K562 (cell line): ENCODE measurements at regions not wholly inside any gene's neighbourhood (a gene's known extent, or its start where the extent isn't known, plus 50 kb on each side); places are given as distances from the start of the nearest gene placed in this dataset.

ENCODE experiments used
- ATAC-seq: fragments of 200-7000 bp; cut with Tn5 transposase; 3 replicates; pipeline ENCODE4 v1.9.1; 2020; ENCODE audit warnings: moderate library complexity
- BruUV-seq: library from RNA; stranded (reverse); fragments of 400-500 nt; replicated peaks from 2 replicates; lab custom pipeline; 2021; lab: Mats Ljungman, UMichigan
- CTCF ChIA-PET: fragments of 300-600 bp; formaldehyde crosslinking; extraction: SDS; loops from one replicate; lab custom pipeline; 2021; ENCODE audit warnings: low intra/inter-chr PET ratio; lab: Yijun Ruan, JAX
- POLR2A ChIA-PET: fragments of 300-600, 350-650 bp; sonication (Branson Sonifier 250); formaldehyde crosslinking; extraction: SDS; loops from one replicate; lab custom pipeline; 2021; ENCODE audit warnings: antibody characterized with exemption, inconsistent platforms; lab: Yijun Ruan, JAX
- DNase-seq, 4 experiments: peaks; one replicate each; pipeline versions ENCODE4 v3.0.0 to v3.0.0-alpha.2; 2011 to 2018; ENCODE audit warnings: low spot score in 3 of 4, mixed read lengths in 3 of 4; ENCODE audit errors: extremely low read depth in 1 of 4
- FAIRE-seq: peaks from 2 replicates; lab custom pipeline; 2011; peaks lifted over from hg19 to GRCh38; lab: Jason Lieb, UNC
- H2AFZ ChIP-seq: 2 replicates; pipeline ENCODE4 v1.6.0; 2011; ENCODE audit warnings: low read depth, low read length, control low read depth, inconsistent platforms
- H3K27ac ChIP-seq: fragments of 200-600 bp; 3 replicates; pipeline ENCODE4 v1.8.0; 2011; ENCODE audit warnings: low read depth, mild to moderate bottlenecking, control low read depth, inconsistent platforms, low read length, moderate library complexity, mixed read lengths; ENCODE audit errors: extremely low read depth
- H3K27me3 ChIP-seq, 2 experiments: fragments of 300-600 bp in 1 of 2; 2 replicates in 1 of 2; 3 replicates in 1 of 2; pipeline versions ENCODE4 v1.6.0 to v1.8.0; 2011; ENCODE audit warnings: inconsistent platforms in 2 of 2, low read length in 2 of 2, mild to moderate bottlenecking in 1 of 2, mixed read lengths in 1 of 2, moderate library complexity in 1 of 2; ENCODE audit not compliant: control insufficient read depth in 2 of 2, insufficient read depth in 2 of 2
- H3K36me3 ChIP-seq: fragments of 300-600 bp; 3 replicates; pipeline ENCODE4 v1.8.0; 2011; ENCODE audit warnings: mild to moderate bottlenecking, low read length, inconsistent platforms; ENCODE audit not compliant: control insufficient read depth, insufficient read depth
- H3K4me1 ChIP-seq, 2 experiments: fragments of 200-600 bp in 1 of 2; replicated peaks in 1 of 2; 2 replicates in 1 of 2; 3 replicates in 1 of 2; pipeline versions ENCODE4 v1.5.1 to v1.8.0; 2011; ENCODE audit warnings: inconsistent platforms in 2 of 2, low read length in 2 of 2, mild to moderate bottlenecking in 1 of 2, mixed read lengths in 1 of 2, moderate library complexity in 1 of 2; ENCODE audit not compliant: control insufficient read depth in 2 of 2, insufficient read depth in 2 of 2
- H3K4me2 ChIP-seq: 2 replicates; pipeline ENCODE4 v1.6.1; 2011; ENCODE audit warnings: low read length, control low read depth, inconsistent platforms, mixed read lengths; ENCODE audit not compliant: insufficient read depth
- H3K4me3 ChIP-seq: fragments of 200-600 bp; sonication (generic), shearing (Covaris generic); 2 replicates; pipeline ENCODE4 v1.5.1; 2016; ENCODE audit warnings: control low read depth, inconsistent platforms
- H3K79me2 ChIP-seq: fragments of 200-600 bp; 3 replicates; pipeline ENCODE4 v1.8.0; 2011; ENCODE audit warnings: low read length, inconsistent platforms; ENCODE audit not compliant: control insufficient read depth, insufficient read depth
- H3K9ac ChIP-seq, 2 experiments: 2 replicates each; pipeline versions ENCODE4 v1.6.0 to v1.6.1; 2011; ENCODE audit warnings: low read depth in 2 of 2, low read length in 2 of 2, control low read depth in 1 of 2, inconsistent platforms in 1 of 2, mild to moderate bottlenecking in 1 of 2, mixed read lengths in 1 of 2; ENCODE audit not compliant: insufficient read depth in 1 of 2
- H3K9me1 ChIP-seq: one replicate; pipeline ENCODE4 v1.6.0; 2011; ENCODE audit warnings: inconsistent platforms, mild to moderate bottlenecking, low read length, moderate library complexity; ENCODE audit not compliant: control insufficient read depth, insufficient read depth
- H3K9me3 ChIP-seq: replicated peaks from 2 replicates; pipeline ENCODE4 v1.5.1; 2011; ENCODE audit warnings: low read depth, low read length, inconsistent platforms; ENCODE audit not compliant: control insufficient read depth, insufficient read depth
- H4K20me1 ChIP-seq: replicated peaks from 2 replicates; pipeline ENCODE4 v1.6.1; 2011; ENCODE audit warnings: low read length, inconsistent platforms, mixed read lengths; ENCODE audit not compliant: control insufficient read depth, insufficient read depth
- MAZ ChIP-seq, 2 experiments: fragments of 450-650 bp in 1 of 2; sonication (generic) in 1 of 2; formaldehyde crosslinking; IDR thresholded peaks in 1 of 2; conservative IDR thresholded peaks in 1 of 2; 2 replicates each; pipeline versions ENCODE4 v1.4.0 to v1.5.0; 2020; ENCODE audit warnings: mild to moderate bottlenecking in 1 of 2, missing genetic modification reagents in 1 of 2
- ZBTB40 ChIP-seq, 2 experiments: fragments of 450-650 bp in 1 of 2; sonication (generic) in 1 of 2; formaldehyde crosslinking in 1 of 2; IDR thresholded peaks; 2 replicates each; pipeline versions ENCODE4 v1.7.1 to v1.9.0; 2016 to 2022; ENCODE audit warnings: inconsistent platforms in 1 of 2, mild to moderate bottlenecking in 1 of 2, missing genetic modification reagents in 1 of 2
- ZFP36 ChIP-seq: fragments of 150-350 bp; IDR thresholded peaks from 2 replicates; pipeline ENCODE4 v1.6.1; 2018; ENCODE audit warnings: low read length, low read depth; ENCODE audit not compliant: partially characterized antibody
- in situ Hi-C: fragments of 300-500 bp; cut with MboI; formaldehyde crosslinking; loops from 4 replicates; pipeline ENCODE4 v1.15.0; 2018; ENCODE audit warnings: inconsistent platforms, mixed read lengths
- intact Hi-C: fragments of 100-400 bp; cut with micrococcal nuclease; formaldehyde crosslinking; loops from 2 replicates; pipeline ENCODE4 v1.14.2; 2022

GRCh38 chr1:229086091-229086490 is 184.8 kb upstream of the RAB4A start:
- 0 out of 2 replicates have a peak, but pooled peaks cover 3% of the 10 kb centered on the region for H4K20me1 ChIP-seq
- no peaks in the 10 kb centered on the region for H3K9me3 ChIP-seq
- no peak overlapping the region for H3K4me2 ChIP-seq
- in situ Hi-C loops = no loop called here
- FAIRE-seq = no peak
- H3K4me3 ChIP-seq = no peak overlapping the region
- no peak for DNase-seq
- H3K27me3 ChIP-seq = peaks cover 0 to 20% of the 10 kb centered on the region in 2 experiments; a peak in 3 of 5 replicates
- no peak overlapping the region for H3K27ac ChIP-seq
- no peak overlapping the region for H2AFZ ChIP-seq
- BruUV-seq = no TSS peak
- POLR2A ChIA-PET = no interaction called here
- intact Hi-C loops = no loop called here
- TF ChIP-seq ZFP36 (no peak), MAZ (CRISPR knock-in tag; conservative IDR thresholded peaks at IDR 0.05 in 1 of 2, IDR thresholded peaks at IDR 0.05 in 1 of 2) (no peak), ZBTB40 (IDR thresholded peaks at IDR 0.05) (no peak), ZBTB40 (CRISPR knock-in tag; IDR thresholded peaks at IDR 0.05) (no peak)
- no peak for ATAC-seq
- no peaks in the 10 kb centered on the region for H3K36me3 ChIP-seq
- H3K9ac ChIP-seq = no peak overlapping the region
- no peaks in the 10 kb centered on the region for H3K79me2 ChIP-seq
- H3K4me1 ChIP-seq = no peaks in the 10 kb centered on the region; a peak in 1 of 5 replicates
- no peaks in the 10 kb centered on the region for H3K9me1 ChIP-seq
- CTCF ChIA-PET = no interaction called here
